Breast epithelium (tissue), 4 donors: ENCODE measurements at regions not wholly inside any gene's neighbourhood (a gene's known extent, or its start where the extent isn't known, plus 50 kb on each side); places are given as distances from the start of the nearest gene placed in this dataset.

Source experiments
- DNase-seq, 2 donors: peaks; one replicate each; pipeline ENCODE4 v3.0.0-alpha.2; 2019; ENCODE audit warnings: low spot score in 2 of 2
- H3K27ac ChIP-seq, 2 donors: fragments of 200-600 bp; sonication (generic) in 1 of 2; one replicate each; pipeline ENCODE4 v1.5.1; 2016 to 2019; ENCODE audit warnings: mild to moderate bottlenecking in 1 of 2
- H3K27me3 ChIP-seq, 2 donors: fragments of 200-600 bp; sonication (generic) in 1 of 2; one replicate each; pipeline versions ENCODE4 v1.5.1 to v1.6.0; 2017 to 2019; ENCODE audit warnings: control low read depth in 1 of 2, mild to moderate bottlenecking in 1 of 2
- H3K36me3 ChIP-seq: fragments of 200-600 bp; one replicate; pipeline ENCODE4 v1.5.1; 2019
- H3K4me1 ChIP-seq, 2 donors: fragments of 200-600 bp; sonication (generic); one replicate each; pipeline ENCODE4 v1.5.1; 2016 to 2019; ENCODE audit warnings: control low read depth in 1 of 2
- H3K4me3 ChIP-seq, 3 donors: fragments of 200-600 bp; sonication (generic); 1 replicate in 2 of 3; 2 replicates in 1 of 3; pipeline ENCODE4 v1.5.1; 2016 to 2019; ENCODE audit warnings: mild to moderate bottlenecking in 3 of 3, moderate library complexity in 2 of 3
- H3K9me3 ChIP-seq, 2 donors: fragments of 200-600 bp; sonication (generic) in 1 of 2; one replicate each; pipeline ENCODE4 v1.5.1; 2016 to 2019; ENCODE audit warnings: control low read depth in 1 of 2
- POLR2A ChIP-seq: fragments of 450-650 bp; IDR thresholded peaks from one replicate; pipeline ENCODE4 v1.6.1; 2016; ENCODE audit warnings: antibody characterized with exemption, mild to moderate bottlenecking, moderate library complexity
- POLR2AphosphoS5 ChIP-seq, 3 donors: sonication (generic); formaldehyde crosslinking; IDR thresholded peaks; one replicate each; pipeline ENCODE4 v1.6.1; 2017; ENCODE audit warnings: antibody characterized with exemption in 3 of 3
- intact Hi-C: fragments of 100-400 bp; cut with DNase I; formaldehyde crosslinking; loops from one replicate; pipeline ENCODE4 v1.15.1; 2023; ENCODE audit warnings: low total_unique reads
- TF ChIP-seq, protein P1 (sequence below), 3 donors: fragments of 450-650 bp; IDR thresholded peaks; one replicate each; pipeline ENCODE4 v1.5.1; 2016 to 2017; ENCODE audit warnings: antibody characterized with exemption in 3 of 3, mild to moderate bottlenecking in 3 of 3, moderate library complexity in 3 of 3

DNA sequence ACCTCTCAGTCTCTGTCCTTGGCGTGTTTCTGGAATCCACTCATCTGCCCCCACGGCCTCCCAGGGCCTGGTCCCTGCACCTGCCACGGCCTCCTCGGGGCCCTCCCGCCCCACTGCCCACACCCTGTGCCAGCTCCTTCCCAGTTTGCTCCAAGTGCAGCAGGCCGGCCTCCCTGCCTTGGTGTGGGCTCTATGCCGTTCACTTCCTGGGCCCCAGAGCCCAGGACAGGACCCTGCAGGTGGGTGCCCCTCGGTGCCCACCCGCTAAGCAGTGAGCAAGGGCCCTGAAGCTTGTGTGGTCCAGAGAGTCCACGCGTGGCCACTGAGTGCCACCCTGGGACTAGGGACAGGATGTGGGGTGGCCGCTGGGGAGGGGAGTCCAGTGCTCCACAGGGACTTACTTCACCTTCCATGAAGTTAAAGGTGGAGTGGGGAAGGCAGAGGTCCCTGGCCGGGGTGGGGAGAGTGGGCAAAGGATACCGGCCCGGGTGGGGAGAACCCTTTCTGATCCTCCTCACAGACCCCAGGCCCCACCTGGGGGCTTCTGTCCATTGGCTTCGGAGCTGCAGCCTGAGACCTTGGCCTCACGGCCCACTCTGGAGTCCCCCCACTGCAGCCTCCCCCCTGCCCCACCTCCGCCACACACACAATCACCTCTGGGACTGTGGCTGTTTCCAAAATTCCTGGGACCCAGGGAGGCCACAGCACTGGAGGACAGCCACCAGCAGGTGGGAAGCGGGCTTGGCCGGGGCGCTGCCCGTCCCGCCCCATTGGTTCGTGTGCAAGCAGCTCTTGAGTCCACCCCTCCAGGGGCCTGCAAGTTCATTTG lies 60.0 kb upstream of the NKX1-1 start:
- Histone ChIP-seq H3K4me1 (no peaks in the 10 kb centered on the region), H3K27me3 (peaks cover 0 to 72% of the 10 kb centered on the region in 2 donors), H3K4me3 (no peak overlapping the region), H3K9me3 (peaks cover 0 to 5% of the 10 kb centered on the region in 2 donors), H3K36me3 (no peaks in the 10 kb centered on the region), H3K27ac (no peak overlapping the region)
- peak in 1 of 2 donors; percentile 41 for DNase-seq
- intact Hi-C loops, result no loop called here
- TF ChIP-seq, protein P1, sequence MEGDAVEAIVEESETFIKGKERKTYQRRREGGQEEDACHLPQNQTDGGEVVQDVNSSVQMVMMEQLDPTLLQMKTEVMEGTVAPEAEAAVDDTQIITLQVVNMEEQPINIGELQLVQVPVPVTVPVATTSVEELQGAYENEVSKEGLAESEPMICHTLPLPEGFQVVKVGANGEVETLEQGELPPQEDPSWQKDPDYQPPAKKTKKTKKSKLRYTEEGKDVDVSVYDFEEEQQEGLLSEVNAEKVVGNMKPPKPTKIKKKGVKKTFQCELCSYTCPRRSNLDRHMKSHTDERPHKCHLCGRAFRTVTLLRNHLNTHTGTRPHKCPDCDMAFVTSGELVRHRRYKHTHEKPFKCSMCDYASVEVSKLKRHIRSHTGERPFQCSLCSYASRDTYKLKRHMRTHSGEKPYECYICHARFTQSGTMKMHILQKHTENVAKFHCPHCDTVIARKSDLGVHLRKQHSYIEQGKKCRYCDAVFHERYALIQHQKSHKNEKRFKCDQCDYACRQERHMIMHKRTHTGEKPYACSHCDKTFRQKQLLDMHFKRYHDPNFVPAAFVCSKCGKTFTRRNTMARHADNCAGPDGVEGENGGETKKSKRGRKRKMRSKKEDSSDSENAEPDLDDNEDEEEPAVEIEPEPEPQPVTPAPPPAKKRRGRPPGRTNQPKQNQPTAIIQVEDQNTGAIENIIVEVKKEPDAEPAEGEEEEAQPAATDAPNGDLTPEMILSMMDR (IDR thresholded peaks at IDR 0.05), result no peak
- no peak for TF ChIP-seq POLR2A
- no peak for TF ChIP-seq POLR2AphosphoS5 (IDR thresholded peaks at IDR 0.05)

DNA sequence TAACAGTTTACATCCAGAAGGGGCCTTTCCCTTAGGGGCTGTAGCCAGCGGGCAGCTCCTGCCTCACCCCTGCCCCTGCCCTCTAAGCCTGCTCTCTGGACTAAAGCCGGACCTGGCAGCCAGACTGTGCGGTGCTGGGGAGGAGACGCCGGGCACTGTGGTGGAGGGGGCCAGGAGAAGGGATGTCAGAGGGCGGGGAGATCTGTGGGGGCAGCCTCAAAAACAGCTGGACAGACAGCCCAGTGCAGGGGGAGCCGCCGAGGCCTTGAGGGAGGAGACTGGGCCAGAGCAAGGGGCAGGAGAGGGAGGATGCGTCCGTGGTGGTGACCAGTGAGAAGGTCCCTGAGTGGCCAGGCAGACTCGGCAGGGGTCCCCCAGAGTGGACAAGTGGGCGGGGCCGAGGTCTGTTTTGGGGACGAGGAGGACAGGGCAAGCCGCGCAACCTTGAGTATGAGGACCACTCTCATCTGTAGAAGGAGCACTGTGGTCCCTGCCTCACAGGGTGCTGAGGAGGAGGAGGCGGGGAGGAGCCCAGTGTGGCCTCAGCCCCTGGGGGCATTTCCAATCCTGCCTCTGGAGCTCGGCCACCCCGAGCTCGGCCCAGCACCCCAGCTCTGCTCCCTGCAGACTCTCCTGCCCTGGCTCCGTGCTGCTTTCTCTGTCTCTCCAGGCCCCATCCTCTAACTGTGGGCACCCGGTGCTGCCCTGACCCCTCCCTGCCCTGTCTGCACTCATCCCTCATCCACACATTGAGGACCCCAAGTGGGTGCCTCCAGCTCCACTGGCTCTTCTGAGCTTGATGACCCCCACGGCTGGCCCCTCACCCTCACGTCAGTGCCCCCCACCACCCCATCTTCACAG lies 59.2 kb upstream of the NKX1-1 start:
- peak in 1 of 2 donors; percentile 40 for DNase-seq
- Histone ChIP-seq H3K27me3 (peaks cover 0 to 68% of the 10 kb centered on the region in 2 donors), H3K4me3 (no peak overlapping the region), H3K4me1 (no peaks in the 10 kb centered on the region), H3K9me3 (peaks cover 0 to 5% of the 10 kb centered on the region in 2 donors), H3K36me3 (no peaks in the 10 kb centered on the region), H3K27ac (no peak overlapping the region)
- intact Hi-C loops, result no loop called here
- TF ChIP-seq, protein P1 (IDR thresholded peaks at IDR 0.05), result no peak
- TF ChIP-seq POLR2AphosphoS5 (IDR thresholded peaks at IDR 0.05) (no peak), POLR2A (no peak)

DNA sequence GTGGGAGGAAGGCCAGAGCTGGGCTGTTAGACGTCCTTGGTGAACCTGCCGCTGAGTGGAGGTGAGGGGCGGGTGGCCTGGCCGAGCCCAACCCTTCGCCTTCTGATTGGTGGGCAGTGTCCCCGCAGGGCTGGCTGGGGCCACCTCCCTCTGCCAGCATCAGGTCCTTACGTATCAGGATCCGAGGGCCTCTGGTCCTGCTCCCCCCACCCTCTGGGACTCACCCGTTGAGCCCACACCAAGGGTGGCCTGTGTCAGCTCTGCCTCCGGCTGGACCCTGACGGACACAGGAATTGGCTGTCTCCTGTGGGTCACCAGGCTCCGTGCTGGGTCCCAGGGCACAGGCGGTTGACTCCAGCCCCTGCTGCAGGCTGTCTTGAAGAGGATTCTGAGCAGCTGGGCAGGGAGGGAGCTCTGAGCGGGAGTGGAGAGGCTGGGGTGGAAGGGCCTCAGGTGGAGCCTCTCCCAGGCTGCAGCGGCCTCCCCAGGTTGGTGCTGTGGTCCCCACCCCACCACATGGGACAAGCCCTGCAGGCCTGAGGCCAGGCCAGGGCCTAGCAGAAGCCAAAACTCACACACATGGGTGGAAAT lies 58.4 kb upstream of the NKX1-1 start:
- Histone ChIP-seq H3K9me3 (peaks cover 0 to 5% of the 10 kb centered on the region in 2 donors), H3K4me3 (no peak overlapping the region), H3K27me3 (peaks cover 0 to 68% of the 10 kb centered on the region in 2 donors), H3K36me3 (no peaks in the 10 kb centered on the region), H3K27ac (no peak overlapping the region), H3K4me1 (no peaks in the 10 kb centered on the region)
- DNase-seq, result peak in 1 of 2 donors; percentile 38
- TF ChIP-seq, protein P1 (IDR thresholded peaks at IDR 0.05), result no peak
- TF ChIP-seq POLR2A (no peak), POLR2AphosphoS5 (IDR thresholded peaks at IDR 0.05) (no peak)
- intact Hi-C loops, result no loop called here

DNA sequence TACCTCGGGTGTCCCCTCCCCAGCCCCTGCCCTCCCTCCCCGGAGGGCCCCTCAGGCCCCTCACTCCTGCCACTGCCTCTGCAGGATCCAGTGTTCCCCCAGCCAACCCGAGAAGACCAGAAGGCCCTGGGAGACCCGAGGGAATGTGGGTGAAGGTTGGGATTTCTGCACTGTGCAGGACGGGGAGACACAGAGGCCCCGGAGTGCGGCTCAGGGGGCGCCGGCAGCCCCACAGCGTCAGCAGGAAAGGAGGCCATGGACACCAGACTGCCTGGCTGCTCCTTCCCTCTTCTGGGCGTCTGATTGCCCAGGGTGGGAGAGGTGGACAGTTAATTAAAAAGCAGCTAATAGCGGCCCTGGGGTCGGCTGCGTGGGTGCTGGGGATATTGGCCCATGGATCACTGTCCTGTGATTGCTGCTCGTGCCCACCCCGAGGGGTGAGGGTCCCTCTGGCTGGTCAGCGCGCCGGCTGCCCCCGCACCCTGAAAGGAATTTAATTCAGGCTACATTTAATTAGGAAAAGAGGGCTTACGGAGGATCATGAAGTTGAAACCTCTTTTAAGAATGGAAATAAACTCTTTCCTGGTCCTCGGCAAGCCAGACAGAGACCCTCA lies 57.8 kb upstream of the NKX1-1 start:
- DNase-seq, result peak in 1 of 2 donors; percentile 28
- Histone ChIP-seq H3K4me3 (no peak overlapping the region), H3K9me3 (peaks cover 0 to 5% of the 10 kb centered on the region in 2 donors), H3K27ac (no peak overlapping the region), H3K27me3 (peaks cover 0 to 68% of the 10 kb centered on the region in 2 donors), H3K4me1 (no peaks in the 10 kb centered on the region), H3K36me3 (no peaks in the 10 kb centered on the region)
- TF ChIP-seq POLR2A (no peak), POLR2AphosphoS5 (IDR thresholded peaks at IDR 0.05) (no peak)
- TF ChIP-seq, protein P1 (IDR thresholded peaks at IDR 0.05), result no peak
- intact Hi-C loops, result no loop called here
